ENCODE measurements at regions not wholly inside any gene's neighbourhood (a gene's known extent, or its start where the extent isn't known, plus 50 kb on each side); places are given as distances from the start of the nearest gene placed in this dataset.

DNA sequence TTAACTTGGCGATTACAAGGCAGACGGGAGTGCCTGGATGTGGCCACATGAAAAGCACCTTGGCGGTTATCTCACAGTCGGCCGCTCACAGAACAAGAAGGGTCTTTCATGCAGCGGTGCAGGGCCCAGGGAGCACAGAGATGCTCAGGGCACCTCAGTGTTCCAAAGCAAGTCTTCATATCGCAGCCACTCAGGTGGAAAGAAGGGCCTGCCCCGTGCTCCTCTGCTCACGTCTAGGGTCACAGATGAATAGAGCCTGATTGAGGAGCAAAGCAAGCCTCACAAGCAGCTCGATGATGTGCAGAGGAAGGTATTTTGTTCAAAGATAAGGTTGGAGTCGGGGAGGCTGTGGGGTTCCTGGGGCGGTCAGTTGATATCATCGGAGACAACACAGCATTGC lies 297.8 kb downstream of the WDR11 start:
- no peak overlapping the region for H3K4me3 ChIP-seq (ENCODE audit: low read length)
- DNase-seq (ENCODE audit: low read depth, low spot score), result no peak

DNA sequence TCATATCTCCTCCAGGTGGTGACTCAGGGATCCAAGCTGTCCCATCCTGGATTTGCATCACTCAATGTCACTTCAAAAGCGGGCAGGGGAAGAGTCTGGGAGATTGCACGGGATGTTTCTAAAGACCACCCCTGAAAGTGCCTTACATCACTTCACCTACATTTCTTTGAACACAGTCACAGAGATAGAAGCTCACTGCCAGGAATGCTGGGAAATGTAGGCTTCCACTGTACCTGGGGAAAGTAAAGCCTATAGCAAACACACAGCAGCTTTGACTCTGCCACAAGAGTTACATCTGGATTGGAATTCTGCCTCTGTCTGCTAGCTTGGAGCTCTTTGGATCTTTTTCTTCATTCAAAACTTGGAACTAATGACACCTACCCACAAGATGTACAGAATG lies 300.9 kb downstream of the WDR11 start:
- no peak overlapping the region for H3K4me3 ChIP-seq (ENCODE audit: low read length)
- DNase-seq (ENCODE audit: low read depth, low spot score), result no peak

DNA sequence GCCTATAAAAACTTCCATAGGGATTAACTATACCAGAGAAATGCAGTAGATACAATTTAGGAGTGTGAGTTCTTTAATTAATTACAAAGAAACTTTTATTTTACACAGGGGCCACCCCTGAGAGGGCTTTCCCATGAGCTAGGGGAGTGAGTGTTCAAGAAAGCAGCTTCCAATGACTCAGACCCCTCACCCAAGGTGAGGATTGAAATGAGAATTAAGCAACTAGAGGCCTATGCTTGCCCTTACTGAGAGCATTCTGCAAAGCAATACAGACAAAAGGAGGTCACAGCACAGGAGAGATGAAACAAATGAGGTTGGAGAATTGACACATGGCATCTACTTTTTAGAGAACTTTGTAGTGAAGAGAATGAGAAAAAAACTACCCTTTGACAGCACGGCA lies 301.8 kb downstream of the WDR11 start:
- no peak for DNase-seq (ENCODE audit: low read depth, low spot score)
- no peak overlapping the region for H3K4me3 ChIP-seq (ENCODE audit: low read length)

DNA sequence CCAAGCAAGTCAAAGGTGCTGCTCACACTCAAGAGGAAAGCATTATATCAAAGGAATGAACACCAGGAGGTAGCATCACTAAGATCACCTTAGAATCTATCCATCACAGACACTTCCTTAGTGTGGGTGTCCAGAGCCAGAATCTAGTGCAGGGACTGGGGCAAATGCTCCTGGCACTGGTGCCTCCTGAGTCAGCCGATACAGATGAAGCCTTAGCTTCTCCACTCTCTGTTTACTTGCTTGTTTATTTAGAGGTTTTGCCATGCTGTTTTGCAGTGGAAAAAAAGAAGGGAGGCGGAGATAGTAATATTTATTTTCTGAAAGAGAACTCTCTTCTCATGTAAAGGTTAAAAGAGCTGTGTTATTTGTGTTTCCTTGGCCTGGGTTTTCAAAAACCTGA lies 303.1 kb downstream of the WDR11 start:
- DNase-seq (ENCODE audit: low read depth, low spot score), result no peak
- H3K4me3 ChIP-seq (ENCODE audit: low read length), result no peak overlapping the region

DNA sequence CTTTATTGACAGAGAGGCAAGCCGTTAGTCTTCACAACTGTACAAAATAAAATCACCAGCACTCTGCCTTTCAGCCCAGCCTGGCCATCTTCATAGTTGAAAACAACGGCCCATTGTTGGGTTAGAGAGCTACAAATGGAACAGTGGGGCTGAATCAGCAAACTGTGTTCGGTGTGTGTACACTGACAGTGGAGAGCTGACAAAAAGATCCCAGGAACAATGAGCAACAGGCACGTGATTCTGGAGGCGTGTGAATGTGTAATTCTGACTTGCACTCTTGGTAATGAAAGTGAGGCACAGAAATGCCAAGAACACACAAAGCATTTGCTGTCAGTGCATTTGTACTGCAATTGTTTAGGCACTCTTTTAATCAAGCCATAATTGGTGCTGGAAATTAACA lies 303.7 kb downstream of the WDR11 start:
- no peak overlapping the region for H3K4me3 ChIP-seq (ENCODE audit: low read length)
- DNase-seq (ENCODE audit: low read depth, low spot score), result no peak

DNA sequence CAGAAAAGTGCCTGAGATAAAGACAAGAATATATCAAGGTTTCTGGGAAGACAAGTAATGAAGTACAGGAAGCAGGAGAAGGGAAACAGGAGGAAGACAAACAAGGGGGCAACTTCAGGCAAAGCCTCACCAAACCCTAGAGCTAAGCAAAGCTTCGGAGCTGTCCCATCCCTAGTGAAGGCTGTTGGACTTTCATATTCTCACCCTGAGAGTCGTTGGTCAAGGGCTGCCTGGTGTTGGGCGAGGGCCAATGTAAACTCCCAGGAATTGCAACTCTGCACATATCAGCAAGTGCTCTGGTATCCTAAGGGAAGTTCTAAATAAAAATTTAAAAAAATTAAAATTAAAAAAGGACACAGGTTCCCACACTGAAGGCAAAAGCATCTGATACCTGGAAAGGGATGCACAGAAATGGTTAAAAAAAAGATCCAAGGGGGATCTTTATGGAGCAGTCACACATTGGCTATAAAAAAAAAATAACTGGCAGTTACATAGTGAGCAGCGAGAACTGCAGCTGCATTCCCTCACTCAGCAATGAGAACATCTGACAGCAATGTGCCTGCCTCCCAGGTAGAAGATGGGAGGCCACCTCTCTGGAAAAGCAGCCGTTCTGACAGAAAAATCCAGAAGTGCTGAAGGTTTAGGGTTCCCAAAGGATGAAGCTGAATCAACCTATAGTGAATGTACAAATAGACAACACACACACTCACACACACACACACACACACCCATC lies 304.7 kb downstream of the WDR11 start:
- no peak overlapping the region for H3K4me3 ChIP-seq (ENCODE audit: low read length)
- no peak for DNase-seq (ENCODE audit: low read depth, low spot score)

DNA sequence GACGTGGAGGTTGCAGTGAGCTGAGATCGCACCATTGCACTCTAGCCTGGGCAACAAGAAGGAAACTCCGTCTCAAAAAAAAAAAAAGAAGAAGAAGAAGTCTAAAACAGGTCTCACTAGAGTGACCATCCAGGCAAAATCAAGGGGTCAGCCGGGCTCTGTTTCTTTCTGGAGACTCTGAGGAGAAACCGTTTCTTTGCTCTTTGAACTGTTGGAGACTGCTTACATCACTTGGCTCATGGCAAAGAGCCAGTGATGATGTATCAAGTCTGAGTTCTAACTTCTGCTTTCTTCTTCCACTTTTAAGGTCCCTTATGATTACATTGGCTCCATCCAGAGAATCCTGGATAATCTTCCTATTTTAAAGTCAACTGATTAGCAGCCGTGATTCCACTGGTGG lies 306.8 kb downstream of the WDR11 start:
- no peak for DNase-seq (ENCODE audit: low read depth, low spot score)
- no peak overlapping the region for H3K4me3 ChIP-seq (ENCODE audit: low read length)

DNA sequence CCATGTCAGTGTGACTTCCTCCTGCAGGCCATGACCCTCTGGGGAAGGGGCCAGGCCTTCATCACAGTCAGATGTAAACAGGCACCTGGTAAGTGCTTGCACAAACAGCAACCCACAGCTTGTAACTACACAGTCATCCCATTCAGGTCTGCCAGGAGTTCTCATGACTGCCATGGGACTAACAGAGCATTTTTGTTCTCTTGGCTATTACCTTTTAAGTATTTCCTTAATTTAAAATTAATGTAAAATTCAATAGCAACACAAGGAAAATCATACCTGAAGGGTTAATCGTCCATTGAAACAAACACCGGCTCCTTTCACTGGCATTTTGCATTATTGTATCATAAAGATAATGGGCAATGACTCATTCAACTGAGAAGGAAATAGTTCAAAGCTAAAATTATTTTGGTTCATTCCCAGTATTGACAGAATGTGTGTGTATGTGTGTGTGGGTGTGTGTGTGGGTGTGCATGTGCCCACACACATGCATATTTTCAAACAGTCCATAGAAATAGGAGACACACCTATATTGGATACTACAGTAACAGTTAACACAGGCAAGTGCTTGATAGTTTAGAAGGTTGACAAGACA lies 307.9 kb downstream of the WDR11 start:
- DNase-seq (ENCODE audit: low read depth, low spot score), result no peak
- no peak overlapping the region for H3K4me3 ChIP-seq (ENCODE audit: low read length)

DNA sequence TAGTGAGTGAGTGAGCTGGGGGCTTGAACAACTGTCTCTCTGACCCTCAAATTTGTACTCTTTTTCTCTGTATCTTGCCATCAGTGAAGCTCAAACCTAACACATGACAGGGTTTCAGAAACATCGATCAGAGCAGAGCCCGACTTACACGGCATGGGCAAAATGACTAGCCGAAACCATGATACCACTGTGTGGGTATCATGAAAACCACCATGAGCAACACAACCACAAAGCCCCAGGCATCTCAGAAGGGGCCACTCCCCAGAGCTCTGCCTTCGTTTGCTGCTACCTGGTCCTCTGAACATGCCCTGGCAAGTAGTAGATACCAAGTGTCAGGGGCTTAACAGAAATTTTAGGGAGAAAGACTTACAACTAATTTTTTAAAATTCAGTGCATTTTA lies 308.5 kb downstream of the WDR11 start:
- DNase-seq (ENCODE audit: low read depth, low spot score), result no peak
- H3K4me3 ChIP-seq (ENCODE audit: low read length), result no peak overlapping the region

DNA sequence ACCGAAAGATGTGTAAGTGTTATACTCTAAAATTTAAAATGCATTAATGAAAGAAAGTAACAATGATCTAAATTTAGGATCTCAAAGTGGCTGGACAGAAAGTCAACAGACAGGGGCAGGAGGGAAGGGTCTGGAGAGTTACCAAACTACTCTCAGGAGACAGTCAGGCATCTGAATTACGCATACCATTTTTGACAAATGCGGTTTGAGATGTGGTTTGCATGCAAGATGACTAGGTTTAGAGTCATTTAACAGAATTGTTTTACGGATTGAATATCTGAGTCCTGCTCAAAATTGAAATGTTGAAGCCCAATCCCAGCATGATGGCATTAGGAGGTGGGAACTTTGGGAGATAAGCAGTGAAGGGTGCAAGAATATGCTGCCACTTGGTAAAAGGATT lies 314.1 kb downstream of the WDR11 start:
- no peak overlapping the region for H3K4me3 ChIP-seq (ENCODE audit: low read length)
- DNase-seq (ENCODE audit: low read depth, low spot score), result no peak

DNA sequence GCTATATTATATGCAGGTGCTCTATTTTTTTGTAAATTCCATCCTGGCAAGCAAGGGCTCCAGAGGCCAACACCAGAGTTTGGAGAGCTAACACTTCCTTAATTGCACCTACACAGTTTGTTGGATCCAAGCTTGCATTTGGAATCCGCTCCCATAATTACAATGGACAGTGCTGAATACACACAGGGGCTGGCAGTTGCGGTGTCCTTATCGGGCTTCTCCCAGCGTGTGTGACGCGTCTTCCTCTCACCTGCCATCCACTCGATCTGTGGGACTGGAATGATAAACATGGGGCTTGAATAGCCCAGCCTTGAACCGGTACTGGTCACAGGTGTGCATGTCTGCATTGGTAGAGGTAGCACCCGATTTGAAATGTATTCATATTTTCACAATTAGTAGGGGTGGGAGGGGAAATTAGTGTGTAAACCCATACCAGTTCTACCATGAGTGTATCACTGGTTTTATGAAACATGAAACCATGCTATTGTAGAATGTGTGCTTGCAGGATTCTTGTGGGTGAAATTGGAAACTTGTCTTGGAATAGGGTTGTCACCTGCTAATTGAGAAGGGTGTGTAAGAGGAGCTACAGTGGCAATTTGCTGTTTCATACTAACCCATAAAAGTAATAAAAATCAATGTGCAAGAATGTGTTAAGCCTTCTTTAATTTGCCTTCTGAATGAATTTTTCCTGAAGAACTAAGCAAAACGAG lies 316.5 kb downstream of the WDR11 start:
- no peak overlapping the region for H3K4me3 ChIP-seq (ENCODE audit: low read length)
- no peak for DNase-seq (ENCODE audit: low read depth, low spot score)

DNA sequence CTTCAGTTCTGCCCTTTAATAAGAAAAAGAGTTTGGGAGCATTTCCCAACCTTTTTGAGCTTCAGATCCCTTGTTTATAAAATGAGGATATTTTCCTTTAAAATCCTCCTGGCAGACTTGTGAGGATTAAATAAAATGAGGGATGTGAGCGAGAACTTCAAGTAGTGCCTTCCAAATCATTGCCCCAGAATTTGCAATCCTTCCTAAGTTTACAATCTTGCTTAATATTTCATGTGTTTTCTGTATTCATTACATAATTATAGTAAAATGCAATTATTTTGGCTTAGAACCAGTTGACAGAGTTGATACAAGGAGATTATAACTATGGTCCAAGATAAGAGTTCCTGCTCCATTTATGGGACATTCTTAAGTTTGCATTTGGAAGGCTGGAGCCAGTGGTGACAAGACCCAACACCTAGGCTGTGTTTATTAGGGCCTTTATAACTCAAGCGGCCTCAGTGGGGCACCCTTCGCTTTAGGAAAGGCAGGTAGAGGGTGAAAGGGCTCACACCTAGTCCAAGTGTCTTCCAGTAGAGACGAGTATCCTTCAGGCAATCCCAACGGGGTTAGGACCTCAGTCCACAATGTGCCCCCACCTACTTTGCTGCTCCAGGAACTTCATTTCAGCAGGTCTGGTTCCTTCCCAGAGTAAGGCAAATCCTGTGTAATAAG lies 317.5 kb downstream of the WDR11 start:
- H3K4me3 ChIP-seq (ENCODE audit: low read length), result no peak overlapping the region

DNA sequence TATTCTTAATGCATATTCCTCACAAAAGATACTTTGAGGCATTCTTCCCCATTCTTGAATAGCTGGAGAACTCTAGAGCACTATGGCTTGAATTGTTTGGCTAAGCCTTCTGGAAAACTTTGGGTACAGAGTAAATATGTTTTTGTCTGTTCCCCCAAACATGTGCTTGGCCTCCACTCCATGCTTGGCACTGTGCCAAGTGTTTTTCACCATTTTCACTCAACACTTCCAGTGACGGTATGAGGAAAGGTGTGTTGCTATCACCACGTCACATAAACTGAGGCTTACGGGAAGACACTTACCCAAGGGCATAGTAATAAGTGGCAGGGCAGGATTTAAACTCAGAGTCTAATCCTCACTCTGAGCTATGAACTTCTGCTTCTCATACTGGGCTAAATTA lies 318.2 kb downstream of the WDR11 start:
- H3K4me3 ChIP-seq (ENCODE audit: low read length), result no peak overlapping the region
- no peak for DNase-seq (ENCODE audit: low read depth, low spot score)

More for the DNA sequence above, 317.5 kb downstream of the WDR11 start:
- peak; percentile 5 for DNase-seq (ENCODE audit: low read depth, low spot score)

DNA sequence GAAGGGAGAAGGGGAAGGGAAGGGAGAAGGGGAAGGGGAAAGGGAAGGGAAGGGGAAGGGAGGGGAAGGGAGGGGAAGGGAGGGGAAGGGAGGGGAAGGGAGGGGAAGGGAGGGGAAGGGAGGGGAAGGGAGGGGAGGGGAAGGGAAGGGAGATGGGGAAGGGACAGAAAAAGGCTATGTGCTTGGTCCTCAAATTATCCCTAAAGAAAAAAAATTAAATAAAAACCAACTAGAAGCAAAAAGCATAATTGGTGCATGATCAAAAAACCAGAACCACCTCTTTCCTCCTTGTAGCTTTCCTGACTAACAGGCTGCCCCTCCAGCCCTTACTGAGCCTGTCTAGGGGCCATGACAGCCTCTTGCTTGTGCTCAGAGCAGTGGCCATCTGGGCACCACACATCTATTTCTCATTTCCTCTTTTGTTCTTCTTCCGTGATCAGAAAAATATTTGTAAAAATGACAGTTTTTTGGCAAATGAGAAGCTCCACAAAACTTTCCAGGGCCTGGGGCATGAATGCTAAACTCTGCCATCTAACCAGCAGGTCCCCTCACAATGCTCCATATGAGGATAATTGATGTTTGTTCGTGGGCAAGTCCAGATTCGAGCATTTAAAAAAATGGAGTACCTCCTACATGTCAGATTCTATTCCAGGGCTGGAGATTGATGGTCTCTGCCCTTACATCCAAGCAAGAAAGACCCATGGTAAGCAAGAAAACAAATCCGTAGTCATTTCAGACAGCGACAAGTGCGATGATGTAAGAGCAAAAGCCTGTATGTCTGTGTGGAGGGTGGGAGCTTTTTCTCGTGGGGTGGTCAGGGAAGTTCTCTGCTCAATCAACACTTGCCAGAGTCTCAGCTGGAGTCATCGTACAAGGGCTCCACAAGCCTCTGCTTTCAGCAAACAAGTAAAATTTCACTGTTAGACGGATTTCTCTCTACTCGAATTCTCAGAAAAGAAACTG lies 320.9 kb downstream of the WDR11 start:
- H3K4me3 ChIP-seq (ENCODE audit: low read length), result no peak overlapping the region
- DNase-seq (ENCODE audit: low read depth, low spot score), result no peak

DNA sequence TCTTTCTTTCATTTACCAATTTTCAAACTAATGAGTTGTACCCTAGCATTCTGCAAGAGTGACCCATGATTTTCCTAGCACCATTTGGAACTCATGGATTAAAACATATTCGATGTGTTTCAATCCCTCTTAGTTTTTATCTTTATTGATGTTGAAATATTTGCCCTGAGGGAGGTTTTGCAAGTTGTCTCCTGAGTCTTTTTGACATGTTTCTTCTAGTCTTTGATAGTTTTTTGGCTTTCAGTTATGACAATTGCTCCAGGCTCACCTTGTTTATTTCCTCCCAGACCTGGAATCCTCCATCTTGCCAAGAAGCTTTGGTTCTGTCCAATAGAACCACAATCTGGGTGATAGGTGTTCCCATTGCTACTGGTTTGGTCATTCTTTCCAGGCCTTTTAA lies 327.8 kb downstream of the WDR11 start:
- DNase-seq (ENCODE audit: low read depth, low spot score), result no peak

DNA sequence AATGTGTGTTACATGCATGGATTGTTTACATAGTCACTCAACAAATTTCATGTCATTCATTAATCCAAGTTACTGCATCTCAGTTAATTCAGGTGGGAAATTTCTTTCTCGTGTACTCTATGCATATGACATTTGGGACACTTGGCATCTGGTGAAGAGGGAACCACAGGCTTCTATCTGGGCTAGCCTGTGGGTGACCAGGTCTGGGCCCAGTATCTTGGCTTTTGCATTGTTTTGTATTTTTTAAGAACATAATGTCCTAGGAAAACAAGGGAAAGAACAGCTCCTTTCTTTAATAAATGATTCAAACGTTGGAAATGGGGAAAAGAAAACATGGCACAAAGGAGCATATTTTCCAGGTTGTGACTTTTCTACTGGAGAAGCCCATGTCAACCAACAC lies 331.1 kb downstream of the WDR11 start:
- DNase-seq (ENCODE audit: low read depth, low spot score), result no peak
- no peak overlapping the region for H3K4me3 ChIP-seq (ENCODE audit: low read length)

More for the DNA sequence above, 327.8 kb downstream of the WDR11 start:
- H3K4me3 ChIP-seq (ENCODE audit: low read length), result no peak overlapping the region

DNA sequence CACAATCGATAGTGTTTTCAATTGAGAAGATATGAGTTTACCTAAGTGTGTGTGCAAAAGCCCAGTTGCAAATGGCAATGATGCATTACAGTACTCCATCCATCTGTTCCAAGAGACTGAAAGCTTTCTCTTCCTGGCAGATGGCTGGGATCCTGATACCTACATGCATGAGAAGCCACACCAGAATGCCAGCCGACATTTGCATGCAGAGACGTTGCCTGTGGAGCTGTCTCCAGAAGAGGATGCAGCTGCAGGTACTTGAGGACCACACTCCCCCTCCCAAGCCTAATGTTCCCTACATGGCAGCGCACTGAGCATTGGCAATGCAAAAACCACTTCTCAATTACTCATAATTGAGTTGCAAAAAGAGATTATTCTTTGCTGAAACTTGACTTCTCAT lies 332.1 kb downstream of the WDR11 start:
- no peak for DNase-seq (ENCODE audit: low read depth, low spot score)

DNA sequence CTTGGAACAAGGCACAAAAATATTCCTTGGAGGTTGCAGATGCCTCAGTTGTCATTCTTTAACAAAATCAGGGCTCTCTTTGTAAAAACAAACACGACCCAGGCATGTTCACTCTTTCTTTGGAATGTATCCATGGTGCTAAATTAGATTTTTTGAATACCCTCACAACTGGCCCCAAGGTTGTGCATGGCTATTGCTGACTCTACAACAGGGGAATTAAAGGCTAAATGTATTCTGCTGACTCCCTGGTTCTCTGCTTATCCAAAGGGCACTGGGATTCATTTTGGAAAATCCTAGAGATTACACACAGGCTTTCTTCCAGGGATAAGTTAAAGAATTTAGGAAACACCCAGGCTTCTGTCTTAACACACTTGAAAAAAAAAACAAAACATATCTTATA lies 332.5 kb downstream of the WDR11 start:
- no peak overlapping the region for H3K4me3 ChIP-seq (ENCODE audit: low read length)
- DNase-seq (ENCODE audit: low read depth, low spot score), result no peak

More for the DNA sequence above, 332.1 kb downstream of the WDR11 start:
- H3K4me3 ChIP-seq (ENCODE audit: low read length), result no peak overlapping the region

All from Jurkat, Clone E6-1 (cell line).